Calu3 (cell line): ENCODE measurements at regions not wholly inside any gene's neighbourhood (a gene's known extent, or its start where the extent isn't known, plus 50 kb on each side); places are given as distances from the start of the nearest gene placed in this dataset.

ENCODE experiments used
- BruUV-seq: library from RNA; stranded (reverse); fragments of 400-500 nt; replicated peaks from 2 replicates; lab custom pipeline; 2021; lab: Mats Ljungman, UMichigan
- CTCF ChIA-PET: fragments of 300-600 bp; sonication (Branson Sonifier 250); formaldehyde crosslinking; loops from one replicate; lab custom pipeline; 2022; ENCODE audit warnings: antibody characterized with exemption; lab: Charles Lee
- DNase-seq: peaks from one replicate; pipeline ENCODE4 v3.0.0; 2022
- H3K27ac Mint-ChIP-seq: one replicate; pipeline ENCODE4 v1.8.0; 2022; ENCODE audit warnings: mixed read lengths; ENCODE audit not compliant: unreplicated experiment
- H3K27me3 Mint-ChIP-seq: one replicate; pipeline ENCODE4 v1.8.0; 2022; ENCODE audit warnings: mixed read lengths; ENCODE audit not compliant: unreplicated experiment
- H3K36me3 Mint-ChIP-seq: one replicate; pipeline ENCODE4 v1.8.0; 2022; ENCODE audit warnings: mild to moderate bottlenecking, moderate library complexity, mixed read lengths; ENCODE audit not compliant: insufficient read depth, unreplicated experiment
- H3K4me1 Mint-ChIP-seq: one replicate; pipeline ENCODE4 v1.8.0; 2022; ENCODE audit warnings: mild to moderate bottlenecking, low read depth, mixed read lengths; ENCODE audit not compliant: unreplicated experiment
- H3K4me3 Mint-ChIP-seq: one replicate; pipeline ENCODE4 v1.8.0; 2022; ENCODE audit warnings: mild to moderate bottlenecking, low read depth, moderate library complexity, mixed read lengths; ENCODE audit not compliant: unreplicated experiment
- H3K9me3 Mint-ChIP-seq: one replicate; pipeline ENCODE4 v1.8.0; 2022; ENCODE audit warnings: low read depth, mixed read lengths; ENCODE audit not compliant: unreplicated experiment
- CTCF ChIP-seq: fragments of 200-600 bp; IDR thresholded peaks from one replicate; pipeline ENCODE4 v1.8.0; 2022; ENCODE audit warnings: antibody characterized with exemption; ENCODE audit not compliant: unreplicated experiment
- intact Hi-C: fragments of 100-400 bp; cut with micrococcal nuclease; formaldehyde crosslinking; loops from one replicate; pipeline ENCODE4 v1.10.0; 2022; ENCODE audit not compliant: unreplicated experiment

GRCh38 chr17:65434878-65435277 lies 126.6 kb downstream of the AXIN2 start:
- no peaks in the 10 kb centered on the region for H3K36me3 Mint-ChIP-seq
- no peak overlapping the region for H3K4me3 Mint-ChIP-seq
- H3K9me3 Mint-ChIP-seq, result no peaks in the 10 kb centered on the region
- TF ChIP-seq CTCF, result no peak
- intact Hi-C loops, result no loop called here
- CTCF ChIA-PET, result interaction anchor here (1.0 kb wide), 1 partner anchor 15 kb away, joined by 3 read pairs; no protein-coding TSS in a partner anchor
- no peaks in the 10 kb centered on the region for H3K4me1 Mint-ChIP-seq
- H3K27ac Mint-ChIP-seq, result no peak overlapping the region
- no peak for DNase-seq
- BruUV-seq, result no TSS peak
- peaks cover 53% of the 10 kb centered on the region for H3K27me3 Mint-ChIP-seq

- DNase-seq, result no peak
- no peak for TF ChIP-seq CTCF
- H3K36me3 Mint-ChIP-seq, result no peaks in the 10 kb centered on the region
- no peak overlapping the region for H3K27ac Mint-ChIP-seq
- CTCF ChIA-PET, result interaction anchor here (1.0 kb wide), 1 partner anchor 14 kb away, joined by 3 read pairs; no protein-coding TSS in a partner anchor
- peaks cover 57% of the 10 kb centered on the region for H3K27me3 Mint-ChIP-seq
- H3K4me3 Mint-ChIP-seq, result no peak overlapping the region
- H3K9me3 Mint-ChIP-seq, result no peaks in the 10 kb centered on the region
- BruUV-seq, result no TSS peak
- H3K4me1 Mint-ChIP-seq, result no peaks in the 10 kb centered on the region
- intact Hi-C loops, result no loop called here
Measured at GRCh38 chr17:65434251-65434650, 127.2 kb downstream of the AXIN2 start.

GRCh38 chr17:65433592-65433991 lies 127.9 kb downstream of the AXIN2 start:
- Mint-ChIP-seq H3K27ac (no peak overlapping the region), H3K4me3 (no peak overlapping the region), H3K36me3 (no peaks in the 10 kb centered on the region), H3K4me1 (no peaks in the 10 kb centered on the region), H3K27me3 (peaks cover 55% of the 10 kb centered on the region), H3K9me3 (no peaks in the 10 kb centered on the region)
- TF ChIP-seq CTCF, result no peak
- CTCF ChIA-PET, result interaction anchor here (0.6 kb wide), 1 partner anchor 560 kb away, joined by 3 read pairs; no protein-coding TSS in a partner anchor
- DNase-seq, result no peak
- BruUV-seq, result no TSS peak
- intact Hi-C loops, result no loop called here

- H3K9me3 Mint-ChIP-seq, result no peaks in the 10 kb centered on the region
- CTCF ChIA-PET, result interaction anchor here (0.6 kb wide), 1 partner anchor 561 kb away, joined by 3 read pairs; no protein-coding TSS in a partner anchor
- intact Hi-C loops, result no loop called here
- no peak overlapping the region for H3K4me3 Mint-ChIP-seq
- DNase-seq, result no peak
- H3K4me1 Mint-ChIP-seq, result no peaks in the 10 kb centered on the region
- no peaks in the 10 kb centered on the region for H3K36me3 Mint-ChIP-seq
- TF ChIP-seq CTCF, result no peak
- no TSS peak for BruUV-seq
- H3K27ac Mint-ChIP-seq, result no peak overlapping the region
- H3K27me3 Mint-ChIP-seq, result peaks cover 51% of the 10 kb centered on the region
Measured at GRCh38 chr17:65433157-65433556, 128.3 kb downstream of the AXIN2 start.
